GM18873 (cell line): ENCODE measurements at regions not wholly inside any gene's neighbourhood (a gene's known extent, or its start where the extent isn't known, plus 50 kb on each side); places are given as distances from the start of the nearest gene placed in this dataset.
"Not testable (repeated sequence)": the region's sequence is repeated elsewhere in the genome, so short reads cannot be mapped to it uniquely, and the experiment has no call there.

Source experiments
- ATAC-seq: cut with Tn5 transposase; IDR thresholded peaks from one replicate; pipeline ENCODE4 v1.9.1; 2021; ENCODE audit warnings: mild to moderate bottlenecking, moderate library complexity, moderate number of reproducible peaks; ENCODE audit not compliant: unreplicated experiment, low FRiP score

DNA sequence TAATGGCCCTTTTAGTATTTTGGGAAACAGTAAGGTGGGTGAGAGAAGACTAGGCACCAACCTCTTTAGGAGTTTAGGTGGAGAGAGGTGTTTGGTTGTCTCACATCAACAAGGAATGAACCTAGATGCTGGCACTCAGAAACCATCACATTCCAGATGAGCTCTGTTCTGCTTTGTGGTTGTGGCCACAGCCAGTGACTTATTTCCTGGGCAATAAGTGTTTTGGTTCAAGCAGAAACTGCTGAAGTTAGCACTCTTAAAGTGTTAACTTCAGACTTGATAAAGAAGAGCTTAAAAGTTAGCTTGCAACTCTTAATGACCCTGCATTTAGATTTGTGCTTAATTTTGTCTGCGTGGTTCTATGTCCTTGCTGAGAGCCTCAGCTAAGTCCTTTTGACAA lies 929.2 kb downstream of the SLC4A3 start:
- no peak for ATAC-seq

DNA sequence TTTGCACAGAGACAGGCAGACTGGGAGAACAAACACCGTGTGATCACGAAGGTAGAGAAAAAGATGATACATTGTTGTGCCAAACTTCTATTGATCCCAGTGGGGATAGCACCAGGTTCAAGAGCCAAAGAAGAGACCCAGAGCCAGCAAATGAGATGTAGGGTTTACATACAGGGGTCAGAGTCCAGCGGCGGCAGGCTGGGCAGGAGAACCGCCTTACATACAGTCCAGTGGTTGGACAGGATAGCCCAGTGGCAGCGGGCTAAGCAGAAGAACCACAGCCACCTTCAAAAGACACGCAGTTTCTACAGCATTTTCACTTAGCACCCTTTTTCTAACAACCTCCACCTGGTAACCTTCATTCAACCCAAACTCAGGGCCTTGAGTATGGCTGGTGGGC lies 932.8 kb downstream of the SLC4A3 start:
- ATAC-seq: no peak

DNA sequence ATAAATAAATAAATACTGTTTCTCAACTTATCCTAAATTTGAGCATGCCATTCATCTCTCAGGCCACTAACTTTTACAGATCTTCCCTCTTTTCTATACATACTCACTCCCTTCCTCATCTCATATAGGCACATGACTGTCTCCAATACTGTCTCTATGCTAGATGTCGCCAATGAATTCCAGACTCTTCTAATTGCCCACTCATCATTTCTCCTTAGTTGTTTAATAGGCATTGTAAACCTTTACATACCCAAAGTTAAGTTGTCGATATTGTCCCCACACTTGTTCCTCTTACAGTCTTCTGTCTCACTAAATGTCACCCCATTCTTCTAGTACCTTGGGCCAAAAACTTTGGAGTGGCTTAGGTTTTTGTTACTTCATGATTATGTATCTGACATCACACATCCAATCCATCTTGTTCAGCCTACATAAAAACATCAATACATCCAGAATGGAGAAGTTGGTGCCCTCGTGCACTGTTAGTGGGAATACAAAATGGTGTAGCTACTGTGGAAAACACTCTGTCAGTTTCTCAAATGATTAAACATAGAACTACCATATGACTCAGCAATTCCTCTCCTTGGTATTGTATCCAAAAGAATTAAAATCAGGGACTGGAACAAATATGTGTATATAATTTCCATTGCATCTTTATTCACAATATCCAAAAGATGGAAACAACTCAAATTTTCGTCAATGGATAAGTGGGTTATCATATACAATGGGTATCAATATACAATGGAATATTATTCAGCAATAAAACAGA lies 935.1 kb downstream of the SLC4A3 start:
- no peak for ATAC-seq

DNA sequence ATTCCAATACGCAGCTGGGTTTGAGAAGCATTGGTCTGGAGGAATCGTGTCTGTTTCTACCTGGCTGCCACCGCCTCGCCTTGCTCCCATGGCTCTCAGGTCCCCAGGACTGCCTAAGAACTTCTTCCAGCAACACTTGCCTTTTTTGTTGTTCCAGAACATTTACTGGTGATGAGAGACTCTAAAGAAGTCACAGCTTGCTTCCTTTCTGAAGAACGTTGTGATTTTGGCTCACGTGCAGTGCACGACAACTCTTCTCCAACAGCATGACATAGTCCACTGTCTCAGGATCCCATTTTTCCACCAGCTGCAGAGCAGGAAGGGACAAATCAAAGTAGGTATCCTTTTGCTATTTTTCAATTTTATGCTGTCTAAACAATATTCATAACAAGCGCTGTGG lies 940.9 kb downstream of the SLC4A3 start:
- no peak for ATAC-seq

DNA sequence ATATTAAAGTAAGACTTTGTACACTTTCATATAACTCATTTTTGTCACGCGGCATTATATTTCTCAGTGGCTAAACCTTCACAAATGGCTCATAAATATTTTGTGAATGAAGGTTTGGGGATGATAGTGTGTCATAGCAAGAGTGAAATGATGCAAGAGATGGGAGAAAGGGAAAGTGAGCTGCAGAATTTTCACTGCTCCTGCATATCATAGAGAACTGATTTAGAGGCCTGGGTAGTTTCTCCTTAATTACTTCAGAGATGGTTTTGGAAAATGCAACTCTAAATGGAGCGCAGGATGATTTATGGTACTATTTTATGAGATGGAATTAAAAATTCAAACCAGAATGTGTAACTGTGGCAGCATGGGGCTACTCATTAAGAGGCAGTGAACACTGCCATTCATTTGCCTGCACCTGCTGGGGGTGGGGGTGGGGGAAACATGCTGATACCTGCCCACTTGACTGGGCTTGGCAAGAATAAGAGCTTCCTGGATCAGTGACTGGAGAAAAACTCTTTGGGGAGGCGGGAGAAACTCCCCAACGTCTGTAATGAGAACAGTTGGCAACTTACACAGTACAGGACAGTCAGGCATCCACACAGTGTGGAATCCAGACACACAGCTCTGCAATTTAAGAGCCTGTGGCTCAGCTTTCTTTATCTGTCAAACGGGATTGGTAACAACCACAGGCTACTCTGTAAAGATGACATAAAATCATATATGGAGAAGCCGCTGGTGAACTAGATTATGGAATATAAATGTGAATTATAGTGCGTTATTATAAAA lies 941.9 kb downstream of the SLC4A3 start:
- ATAC-seq: no peak

DNA sequence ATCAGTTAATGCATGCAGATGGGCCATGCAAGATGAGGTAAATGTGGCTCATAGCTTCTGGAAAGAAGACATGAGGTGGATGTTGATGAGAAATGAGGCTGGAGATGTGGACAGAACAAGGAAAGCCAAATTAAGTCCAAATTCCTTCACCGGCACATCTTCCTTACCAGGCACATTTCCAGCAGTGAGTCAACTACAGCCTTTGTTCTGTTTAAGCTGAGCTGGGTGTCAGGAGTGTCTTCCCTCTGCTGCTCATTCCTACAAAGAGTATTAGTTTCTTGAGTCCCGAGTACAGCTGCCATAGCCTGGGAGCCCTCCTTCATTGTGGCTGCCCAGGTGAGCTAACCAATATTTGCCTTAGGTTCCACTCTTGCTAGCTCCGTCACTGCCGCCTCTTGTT lies 945.0 kb downstream of the SLC4A3 start:
- no peak for ATAC-seq

DNA sequence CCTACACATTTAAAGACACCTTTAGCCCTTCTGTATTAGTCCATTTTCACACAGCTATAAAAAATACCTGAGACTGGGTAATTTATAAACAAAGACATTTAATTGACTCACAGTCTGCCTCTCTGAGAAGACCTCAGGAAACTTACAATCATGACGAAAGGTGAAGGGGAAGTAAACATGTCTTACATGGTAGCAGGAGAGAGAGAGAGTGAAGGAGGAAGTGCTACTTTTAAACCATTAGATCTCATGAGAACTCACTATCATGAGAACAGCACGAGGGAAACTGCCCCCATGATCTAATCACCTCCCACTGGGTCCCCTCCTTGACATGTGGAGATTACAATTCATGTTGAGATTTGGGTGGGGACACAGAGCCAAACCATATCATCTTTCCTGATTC lies 946.6 kb downstream of the SLC4A3 start:
- no peak for ATAC-seq

DNA sequence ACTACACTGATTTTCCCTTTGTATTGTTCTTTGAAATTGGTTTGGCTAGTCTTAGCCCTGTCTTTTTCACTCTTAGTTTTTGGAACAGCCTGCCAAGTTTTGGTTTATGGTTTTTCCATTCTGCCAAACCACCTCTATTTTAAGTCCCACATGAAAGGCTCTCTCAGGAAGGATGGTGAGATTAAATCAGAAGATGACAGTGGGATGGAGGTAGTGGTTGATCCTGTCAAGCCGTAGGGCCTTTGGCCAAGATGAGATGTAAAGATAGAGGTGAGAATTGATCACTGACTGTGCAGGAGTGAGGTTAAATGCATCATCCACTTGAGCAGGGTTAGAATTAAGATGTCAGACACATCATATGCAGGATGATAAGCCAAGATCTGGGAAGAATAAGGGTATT lies 948.5 kb downstream of the SLC4A3 start:
- ATAC-seq: no peak

DNA sequence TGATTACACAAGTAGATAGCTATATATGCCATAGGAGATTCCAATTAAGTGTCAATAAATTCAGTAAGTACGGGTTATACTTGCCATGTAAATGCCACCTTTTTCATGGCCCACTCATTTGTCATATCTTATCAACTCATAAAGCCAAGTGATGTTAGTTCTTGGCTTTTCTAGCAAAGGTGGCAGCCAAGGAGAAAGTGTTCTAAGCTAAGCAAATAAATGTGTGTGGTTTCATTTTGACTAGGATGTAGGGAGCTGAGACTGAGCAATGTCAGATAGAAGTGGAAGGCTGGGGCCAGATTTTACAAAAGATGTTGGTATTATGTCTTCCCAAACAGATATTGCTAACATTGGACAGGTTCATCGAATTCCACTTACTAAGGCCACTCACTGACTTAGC lies 952.0 kb downstream of the SLC4A3 start:
- no peak for ATAC-seq

DNA sequence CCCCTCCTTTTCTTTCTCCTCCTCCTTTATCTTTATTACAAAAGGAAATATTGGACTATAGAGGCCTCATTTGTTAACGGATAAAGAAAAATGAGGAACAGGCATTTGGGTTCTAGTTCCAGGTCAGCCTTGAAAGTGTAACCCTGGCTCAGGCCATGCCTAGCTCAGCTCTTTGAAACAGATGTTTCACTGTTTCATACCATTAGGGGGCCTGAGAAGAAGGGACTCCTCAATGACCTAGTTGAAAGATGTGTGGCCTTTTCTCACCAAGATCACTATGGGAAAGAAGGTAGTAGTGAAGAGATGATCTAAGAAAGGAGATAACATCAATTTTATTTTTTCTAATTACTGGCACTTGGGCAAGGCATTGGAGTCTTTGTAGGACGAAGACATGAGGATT lies 952.7 kb downstream of the SLC4A3 start:
- no peak for ATAC-seq

DNA sequence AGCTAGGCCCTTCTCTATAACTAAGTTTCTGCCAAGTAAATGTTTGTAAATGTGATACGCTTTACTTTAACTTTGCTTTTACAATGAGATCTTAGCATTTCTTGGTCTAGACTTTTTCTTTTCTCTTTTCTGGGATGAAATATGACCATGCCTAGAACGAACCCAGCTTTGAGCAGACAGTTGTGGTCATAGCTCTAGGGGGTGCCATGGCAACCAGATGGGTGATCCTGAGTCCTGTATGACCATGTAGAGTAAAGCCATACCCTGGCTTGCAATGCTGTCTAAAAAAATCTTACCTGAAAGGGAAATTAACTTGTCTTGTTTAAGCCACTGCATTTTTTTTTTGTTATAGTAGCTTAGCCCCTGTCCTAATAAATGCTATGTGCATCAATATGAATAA lies 956.3 kb downstream of the SLC4A3 start:
- no peak for ATAC-seq

DNA sequence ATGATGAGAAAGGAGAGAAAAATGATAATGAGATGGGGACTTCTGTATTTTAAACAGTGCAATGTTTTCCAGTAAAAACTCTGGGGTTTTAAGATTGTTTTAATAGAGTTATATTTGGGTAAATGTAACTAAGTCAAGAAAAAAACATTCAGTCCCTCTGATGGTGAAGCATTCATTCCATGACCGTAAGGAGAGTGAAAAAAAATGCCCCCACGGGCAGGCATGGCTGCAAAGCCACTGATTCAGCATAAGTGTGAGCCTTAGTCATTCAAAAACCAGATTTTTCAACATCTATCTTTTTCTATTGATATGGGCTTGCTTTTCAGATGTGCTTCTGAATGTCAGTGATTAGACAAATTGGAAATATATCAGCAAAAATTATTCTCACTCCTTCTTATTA lies 957.8 kb downstream of the SLC4A3 start:
- no peak for ATAC-seq

DNA sequence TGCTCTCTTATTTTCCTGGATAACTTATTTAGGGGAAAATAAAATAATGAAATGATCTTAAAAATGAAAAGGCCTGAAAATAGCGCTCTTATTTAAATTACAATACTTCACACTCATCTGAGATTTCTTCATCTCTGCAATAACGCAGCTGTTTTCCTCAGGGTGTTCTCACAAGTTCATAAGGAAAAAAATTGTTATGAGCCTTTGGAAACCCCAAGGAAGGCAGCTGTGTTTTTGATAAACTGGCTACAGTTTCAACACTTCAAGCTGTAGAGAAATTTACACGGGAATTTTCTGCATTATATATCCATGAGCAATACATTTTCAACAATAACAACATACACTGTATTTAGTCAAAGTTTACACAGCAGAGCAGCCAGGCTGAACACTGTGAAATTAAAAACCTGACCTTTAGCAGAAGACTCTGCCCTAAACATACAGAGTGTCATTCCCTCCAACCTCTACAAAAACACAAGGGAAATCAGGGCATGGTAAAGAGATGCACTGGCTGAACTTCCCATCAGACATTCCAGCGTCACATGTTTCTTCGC lies 959.6 kb downstream of the SLC4A3 start:
- no peak for ATAC-seq

DNA sequence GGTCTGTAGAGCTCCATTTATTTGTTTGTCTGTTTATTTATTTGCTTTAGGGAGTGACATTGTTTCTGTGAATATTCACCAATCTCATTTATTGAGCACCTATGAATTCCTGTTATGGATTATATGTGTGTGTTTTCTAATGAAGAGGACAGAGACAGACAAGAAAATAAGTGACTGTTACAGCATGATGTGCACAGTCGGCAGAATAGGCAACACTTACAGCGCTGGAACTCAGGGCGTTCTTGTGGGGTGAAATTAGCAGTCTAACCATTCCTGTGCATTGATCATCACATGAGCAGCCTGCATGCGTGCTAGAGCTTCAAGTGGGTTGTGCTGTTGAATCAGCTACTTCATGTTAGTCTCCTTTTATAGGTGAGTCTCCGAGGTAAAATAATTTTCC lies 960.7 kb downstream of the SLC4A3 start:
- ATAC-seq: no peak

DNA sequence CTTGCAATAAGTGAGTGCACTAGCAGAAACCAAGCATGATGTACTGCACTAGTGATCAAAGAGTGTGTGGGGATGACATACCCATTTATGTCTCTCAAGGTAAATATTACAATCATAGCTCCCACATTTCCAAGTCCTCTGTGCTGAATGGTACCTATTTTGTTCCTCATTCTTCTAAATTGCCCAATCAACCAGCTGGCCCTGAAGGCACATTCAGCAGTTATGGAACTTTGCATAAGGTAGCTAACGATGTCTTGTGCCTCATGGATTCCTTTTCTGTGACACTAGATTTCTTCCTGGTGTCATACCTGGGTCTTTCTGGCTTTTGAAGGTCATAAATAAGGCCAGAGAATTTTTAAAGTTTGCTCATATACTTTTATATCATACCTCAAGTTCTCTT lies 963.0 kb downstream of the SLC4A3 start:
- no peak for ATAC-seq

DNA sequence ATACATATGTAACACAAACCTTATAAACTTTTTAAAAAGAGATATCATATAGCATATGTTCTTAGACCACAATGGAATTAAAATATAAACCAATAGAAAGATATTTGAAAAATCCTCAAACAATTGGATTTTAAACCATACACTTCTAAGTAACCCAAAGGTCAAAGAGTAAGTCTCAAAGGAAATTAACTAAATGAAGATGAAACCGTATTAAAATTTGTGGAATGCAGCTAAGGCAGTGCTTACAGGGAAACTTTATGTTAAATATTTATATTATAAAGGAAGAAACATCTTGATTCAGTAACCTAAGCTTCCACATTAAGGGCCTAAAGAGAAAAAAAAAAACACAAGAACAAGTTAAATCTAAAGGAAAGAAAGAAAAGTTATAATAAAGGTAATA lies 966.1 kb downstream of the SLC4A3 start:
- ATAC-seq: no peak

DNA sequence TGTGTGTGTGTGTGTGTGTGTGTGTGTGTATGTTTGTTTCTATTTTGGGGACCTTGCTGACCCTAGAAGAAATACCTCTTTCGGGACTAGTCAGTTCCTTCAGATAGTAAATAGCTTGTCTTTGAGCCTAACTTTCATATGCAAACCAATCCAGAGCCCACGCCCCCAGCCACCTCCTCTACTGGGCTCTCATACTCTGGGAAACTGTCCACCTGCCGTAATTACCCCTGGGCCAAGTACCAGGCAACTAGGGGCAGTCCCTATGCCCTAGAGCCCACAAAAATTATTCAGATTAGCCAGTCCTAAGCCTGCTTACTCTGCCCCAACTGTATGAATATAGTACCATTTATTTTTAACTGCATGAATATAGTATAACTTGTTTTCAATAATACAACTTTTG lies 970.4 kb downstream of the EPHA4 start:
- no peak for ATAC-seq

DNA sequence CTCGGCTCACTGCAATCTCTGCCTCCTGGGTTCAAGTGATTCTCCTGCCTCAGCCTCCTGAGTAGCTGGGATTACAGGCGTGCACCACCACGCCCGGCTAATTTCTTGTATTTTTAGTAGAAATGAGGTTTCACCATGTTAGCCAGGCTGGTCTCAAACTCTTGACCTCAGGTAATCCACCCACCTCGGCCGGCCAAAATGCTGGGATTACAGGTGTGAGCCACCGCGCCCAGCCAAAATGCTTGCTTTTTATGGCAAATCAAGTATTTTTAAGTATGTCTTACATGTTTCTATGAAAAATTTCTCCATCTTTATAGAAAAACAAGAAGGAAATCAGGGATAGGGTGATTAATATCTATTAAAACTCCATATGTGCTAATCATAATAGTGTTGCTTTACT lies 959.1 kb downstream of the EPHA4 start:
- not testable (repeated sequence) for ATAC-seq

DNA sequence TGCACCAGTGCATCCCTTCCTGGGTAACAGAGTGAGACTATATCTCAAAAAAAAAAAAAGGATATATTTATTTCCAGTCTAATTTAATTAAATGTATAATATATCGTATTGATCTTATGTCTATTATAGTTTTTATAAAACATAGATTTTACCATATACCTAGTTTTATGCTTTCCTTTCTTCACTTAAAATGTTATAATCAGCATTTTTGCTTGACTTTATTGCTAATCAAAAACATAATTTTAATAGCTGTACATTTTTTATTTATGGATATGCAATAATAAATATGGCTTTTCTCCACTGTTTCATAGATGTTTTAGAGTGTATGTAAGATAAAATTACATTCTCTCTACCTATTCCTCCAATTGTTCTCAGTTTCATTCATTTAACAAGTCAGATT lies 958.0 kb downstream of the EPHA4 start:
- ATAC-seq: no peak

DNA sequence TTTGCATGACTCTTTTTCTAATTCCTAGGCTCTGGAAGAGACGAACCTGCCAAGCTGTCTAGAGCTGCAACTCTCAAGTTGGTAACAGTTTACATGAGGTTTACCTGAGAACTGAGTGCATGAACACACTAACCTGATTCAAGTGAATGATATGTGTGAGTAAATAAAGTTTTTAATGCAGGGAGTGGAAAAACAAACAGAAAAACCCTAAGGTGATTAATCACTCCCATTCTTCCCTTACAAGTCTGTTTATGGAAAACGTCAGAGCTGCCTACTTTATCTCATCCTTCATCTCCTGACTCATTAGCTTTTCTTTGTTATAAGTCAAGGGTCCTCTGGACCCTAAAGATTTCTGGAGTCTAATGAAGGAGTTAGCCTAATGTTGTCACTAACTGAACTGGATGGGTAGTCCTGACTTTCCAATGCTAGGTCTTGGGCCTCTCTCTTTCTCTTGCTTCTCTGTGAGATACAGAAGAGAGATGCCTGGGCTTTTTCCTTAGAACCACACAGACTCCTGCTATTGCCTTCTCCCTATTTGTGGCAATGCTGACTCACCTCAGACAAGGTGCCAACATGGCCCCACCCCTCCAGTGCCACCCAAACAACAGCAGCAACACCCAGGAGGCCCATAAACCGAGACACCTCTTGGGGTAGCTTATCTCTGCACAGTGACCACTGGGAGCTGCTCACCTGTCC lies 952.4 kb downstream of the EPHA4 start:
- ATAC-seq: no peak

DNA sequence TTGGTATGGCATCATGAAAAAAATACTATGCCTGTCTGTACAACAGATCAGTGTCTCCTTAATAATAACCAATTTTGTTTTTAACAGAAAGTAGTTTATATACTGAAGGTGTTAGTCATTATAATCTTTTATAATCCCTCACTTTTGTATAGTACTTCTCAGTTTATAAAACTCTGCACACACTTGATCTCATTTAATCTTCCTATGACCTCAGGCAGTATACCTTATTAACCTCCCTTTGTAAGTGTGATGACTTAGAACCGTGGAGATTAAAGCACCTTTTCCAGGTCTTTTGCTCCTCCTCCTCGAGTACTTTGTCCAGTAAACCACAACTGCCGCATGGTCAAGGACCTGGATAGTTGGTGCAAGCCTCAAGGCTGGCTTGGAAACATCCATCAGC lies 945.5 kb downstream of the EPHA4 start:
- ATAC-seq: no peak
